ENCODE measurements at regions not wholly inside any gene's neighbourhood (a gene's known extent, or its start where the extent isn't known, plus 50 kb on each side); places are given as distances from the start of the nearest gene placed in this dataset.

- Histone ChIP-seq H3K9me3 (peaks cover 0 to 4% (median 0%) of the 10 kb centered on the region in 8 donors), H3K4me1 (no peaks in the 10 kb centered on the region), H3K27ac (no peak overlapping the region), H3K36me3 (no peaks in the 10 kb centered on the region), H3K27me3 (replicated peaks in 1 of 7) (no peaks in the 10 kb centered on the region), H3K4me3 (no peak overlapping the region)
- no peak for TF ChIP-seq POLR2AphosphoS5 (IDR thresholded peaks at IDR 0.05)
- no peak for TF ChIP-seq POLR2A (IDR thresholded peaks at IDR 0.05)
- TF ChIP-seq, protein P1, sequence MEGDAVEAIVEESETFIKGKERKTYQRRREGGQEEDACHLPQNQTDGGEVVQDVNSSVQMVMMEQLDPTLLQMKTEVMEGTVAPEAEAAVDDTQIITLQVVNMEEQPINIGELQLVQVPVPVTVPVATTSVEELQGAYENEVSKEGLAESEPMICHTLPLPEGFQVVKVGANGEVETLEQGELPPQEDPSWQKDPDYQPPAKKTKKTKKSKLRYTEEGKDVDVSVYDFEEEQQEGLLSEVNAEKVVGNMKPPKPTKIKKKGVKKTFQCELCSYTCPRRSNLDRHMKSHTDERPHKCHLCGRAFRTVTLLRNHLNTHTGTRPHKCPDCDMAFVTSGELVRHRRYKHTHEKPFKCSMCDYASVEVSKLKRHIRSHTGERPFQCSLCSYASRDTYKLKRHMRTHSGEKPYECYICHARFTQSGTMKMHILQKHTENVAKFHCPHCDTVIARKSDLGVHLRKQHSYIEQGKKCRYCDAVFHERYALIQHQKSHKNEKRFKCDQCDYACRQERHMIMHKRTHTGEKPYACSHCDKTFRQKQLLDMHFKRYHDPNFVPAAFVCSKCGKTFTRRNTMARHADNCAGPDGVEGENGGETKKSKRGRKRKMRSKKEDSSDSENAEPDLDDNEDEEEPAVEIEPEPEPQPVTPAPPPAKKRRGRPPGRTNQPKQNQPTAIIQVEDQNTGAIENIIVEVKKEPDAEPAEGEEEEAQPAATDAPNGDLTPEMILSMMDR (IDR thresholded peaks at IDR 0.05 in 8 of 11, conservative IDR thresholded peaks at IDR 0.05 in 3 of 11) = no peak
- DNase-seq = no peak
- WGBS, 5 donors = 78 to 95% (median 93%) methylated on average over 1 of the region's 1 CpG
- intact Hi-C loops (cut with DNase I; ENCODE audit: low total_unique reads) = no loop called here
Measured at GRCh38 chr3:55329849-55330248, 157.3 kb downstream of the WNT5A start.

- Histone ChIP-seq H3K4me3 (no peak overlapping the region), H3K27ac (no peak overlapping the region), H3K27me3 (replicated peaks in 1 of 7) (no peaks in the 10 kb centered on the region), H3K36me3 (no peaks in the 10 kb centered on the region), H3K4me1 (no peaks in the 10 kb centered on the region), H3K9me3 (peaks cover 0 to 2% (median 0%) of the 10 kb centered on the region in 8 donors)
- DNase-seq = no peak
- 75 to 95% (median 78%) methylated on average over 2 of the region's 2 CpGs for WGBS, 5 donors
- intact Hi-C loops (cut with DNase I; ENCODE audit: low total_unique reads) = no loop called here
- no peak for TF ChIP-seq POLR2A (IDR thresholded peaks at IDR 0.05)
- TF ChIP-seq, protein P1 (IDR thresholded peaks at IDR 0.05 in 8 of 11, conservative IDR thresholded peaks at IDR 0.05 in 3 of 11) = no peak
- TF ChIP-seq POLR2AphosphoS5 (IDR thresholded peaks at IDR 0.05) = no peak
Measured at GRCh38 chr3:55327131-55327920, 159.8 kb downstream of the WNT5A start.

GRCh38 chr3:55322638-55323037 is 164.5 kb downstream of the WNT5A start:
- Histone ChIP-seq H3K4me3 (no peak overlapping the region), H3K27ac (no peak overlapping the region), H3K27me3 (replicated peaks in 1 of 7) (no peaks in the 10 kb centered on the region), H3K9me3 (no peaks in the 10 kb centered on the region), H3K4me1 (no peaks in the 10 kb centered on the region), H3K36me3 (no peaks in the 10 kb centered on the region)
- 67 to 80% (median 71%) methylated on average over 7 of the region's 7 CpGs for WGBS, 5 donors
- intact Hi-C loops (cut with DNase I; ENCODE audit: low total_unique reads) = no loop called here
- DNase-seq = no peak
- TF ChIP-seq, protein P1 (IDR thresholded peaks at IDR 0.05 in 8 of 11, conservative IDR thresholded peaks at IDR 0.05 in 3 of 11) = no peak
- TF ChIP-seq POLR2AphosphoS5 (IDR thresholded peaks at IDR 0.05) (no peak), POLR2A (IDR thresholded peaks at IDR 0.05) (no peak)

- no peaks in the 10 kb centered on the region for H3K9me3 ChIP-seq
- no peak for DNase-seq
- H3K27ac ChIP-seq = no peak overlapping the region
- H3K4me3 ChIP-seq = no peak overlapping the region
- TF ChIP-seq POLR2AphosphoS5 (IDR thresholded peaks at IDR 0.05) = no peak
- TF ChIP-seq, protein P1 (IDR thresholded peaks at IDR 0.05 in 8 of 11, conservative IDR thresholded peaks at IDR 0.05 in 3 of 11) = no peak
- intact Hi-C loops (cut with DNase I; ENCODE audit: low total_unique reads) = no loop called here
- H3K27me3 ChIP-seq (replicated peaks in 1 of 7) = no peaks in the 10 kb centered on the region
- H3K36me3 ChIP-seq = no peaks in the 10 kb centered on the region
- 71 to 92% (median 80%) methylated on average over 1 of the region's 1 CpG for WGBS, 5 donors
- no peaks in the 10 kb centered on the region for H3K4me1 ChIP-seq
Measured at GRCh38 chr3:55320928-55321327, 166.2 kb downstream of the WNT5A start.

All from spleen (tissue), 11 donors.